Erythroblast (primary cell): ENCODE measurements at regions not wholly inside any gene's neighbourhood (a gene's known extent, or its start where the extent isn't known, plus 50 kb on each side); places are given as distances from the start of the nearest gene placed in this dataset.

Experiments
- GATA1 ChIP-seq: IDR thresholded peaks from 2 replicates; pipeline ENCODE4 v1.6.1; 2011; ENCODE audit warnings: low read depth, mild to moderate bottlenecking, control low read depth, low read length, moderate library complexity
- POLR2A ChIP-seq: IDR thresholded peaks from 2 replicates; pipeline ENCODE4 v1.6.1; 2011; ENCODE audit warnings: mild to moderate bottlenecking, low read length

DNA sequence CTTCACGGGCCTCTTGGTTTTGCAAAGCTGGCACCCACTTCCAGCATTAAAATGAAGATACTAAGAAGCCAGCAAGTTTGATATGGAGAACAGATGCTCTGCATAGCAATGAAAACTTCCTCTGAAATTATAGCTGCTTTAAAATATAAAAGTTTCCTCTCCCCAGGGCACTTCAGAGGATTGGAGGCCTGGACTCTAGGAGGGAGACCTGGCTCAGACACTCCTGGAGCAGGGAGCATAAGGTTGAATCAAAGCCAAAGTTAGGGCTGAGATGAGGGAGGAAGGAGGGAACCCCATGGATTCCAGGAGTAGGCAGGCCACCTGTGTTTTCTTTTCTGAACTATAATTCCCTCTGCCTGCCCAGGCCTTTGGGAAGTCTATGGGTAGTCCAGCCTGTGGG, 176.0 kb upstream of the RPL38 start:
- TF ChIP-seq POLR2A (no peak), GATA1 (no peak)
